DND-41 (cell line): ENCODE measurements at regions not wholly inside any gene's neighbourhood (a gene's known extent, or its start where the extent isn't known, plus 50 kb on each side); places are given as distances from the start of the nearest gene placed in this dataset.

Experiments
- ATAC-seq: fragments of 200-7000 bp; cut with Tn5 transposase; 3 replicates; pipeline ENCODE4 v1.9.1; 2021; ENCODE audit warnings: low read depth; ENCODE audit not compliant: insufficient read depth
- DNase-seq: peaks from one replicate; pipeline ENCODE4 v3.0.0-alpha.2; 2020
- H2AFZ ChIP-seq: 2 replicates; pipeline ENCODE4 v1.6.0; 2012; ENCODE audit warnings: low read depth, low read length
- H3K27ac ChIP-seq: 2 replicates; pipeline ENCODE4 v1.5.1; 2012; ENCODE audit warnings: low read length, inconsistent platforms
- H3K27me3 ChIP-seq: fragments of 200-600 bp; sonication (generic); 2 replicates; pipeline ENCODE4 v1.6.0; 2012; ENCODE audit warnings: low read length, mild to moderate bottlenecking, inconsistent platforms; ENCODE audit not compliant: insufficient read depth, poor library complexity
- H3K36me3 ChIP-seq: 2 replicates; pipeline ENCODE4 v1.5.1; 2012; ENCODE audit warnings: low read length, inconsistent platforms; ENCODE audit not compliant: insufficient read depth
- H3K4me1 ChIP-seq: 2 replicates; pipeline ENCODE4 v1.5.1; 2012; ENCODE audit warnings: mild to moderate bottlenecking, low read length; ENCODE audit not compliant: insufficient read depth
- H3K4me2 ChIP-seq: 2 replicates; pipeline ENCODE4 v1.6.0; 2012; ENCODE audit warnings: mild to moderate bottlenecking, moderate library complexity, low read length, inconsistent platforms; ENCODE audit not compliant: insufficient read depth
- H3K4me3 ChIP-seq, 2 experiments: fragments of 200-600 bp in 1 of 2; shearing (Covaris generic) in 1 of 2; 2 replicates each; pipeline ENCODE4 v1.5.1; 2012 to 2016; ENCODE audit warnings: inconsistent platforms in 2 of 2, low read length in 2 of 2, mild to moderate bottlenecking in 2 of 2, low read depth in 1 of 2, moderate library complexity in 1 of 2
- H3K79me2 ChIP-seq: 2 replicates; pipeline ENCODE4 v1.6.0; 2012; ENCODE audit warnings: low read length, inconsistent platforms; ENCODE audit not compliant: insufficient read depth
- H3K9ac ChIP-seq: 2 replicates; pipeline ENCODE4 v1.6.0; 2012; ENCODE audit warnings: low read depth, mild to moderate bottlenecking, inconsistent platforms, low read length, moderate library complexity
- H3K9me3 ChIP-seq: 2 replicates; pipeline ENCODE4 v1.5.1; 2012; ENCODE audit warnings: low read length, moderate library complexity, mild to moderate bottlenecking, inconsistent platforms; ENCODE audit not compliant: insufficient read depth, severe bottlenecking
- H4K20me1 ChIP-seq: 2 replicates; pipeline ENCODE4 v1.6.0; 2012; ENCODE audit warnings: low read length; ENCODE audit not compliant: insufficient read depth
- EZH2 ChIP-seq: IDR thresholded peaks from 3 replicates; pipeline ENCODE4 v1.6.1; 2012; ENCODE audit warnings: borderline replicate concordance, low read depth, mild to moderate bottlenecking, moderate library complexity, low read length, inconsistent platforms; ENCODE audit not compliant: severe bottlenecking
- TF ChIP-seq, protein P1 (sequence below): IDR thresholded peaks from 2 replicates; pipeline ENCODE4 v1.5.1; 2012; ENCODE audit warnings: borderline replicate concordance, low read length, moderate library complexity, mild to moderate bottlenecking; ENCODE audit not compliant: poor library complexity, severe bottlenecking; ENCODE audit errors: extremely low read depth

DNA sequence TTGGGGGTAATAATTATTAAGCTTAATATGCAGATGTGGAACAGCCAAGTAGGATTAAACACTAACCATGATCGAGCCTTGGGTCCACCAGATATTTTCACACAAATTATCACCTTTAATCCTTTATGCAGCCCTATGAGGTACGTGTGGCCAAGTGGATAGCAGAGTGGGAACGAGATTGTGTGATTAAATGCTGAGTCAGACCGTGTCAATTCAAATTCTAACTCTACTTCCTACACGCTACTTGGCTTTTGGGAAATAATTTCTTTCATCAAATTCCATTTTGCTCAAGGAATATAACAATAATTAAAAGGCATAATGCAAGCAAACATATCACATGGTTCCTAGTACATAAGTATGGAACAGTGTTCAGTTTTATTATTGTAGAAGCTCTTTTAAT lies 329.2 kb downstream of the CBLN4 start:
- Histone ChIP-seq H4K20me1 (no peaks in the 10 kb centered on the region), H3K27me3 (no peaks in the 10 kb centered on the region), H3K4me2 (no peak overlapping the region), H3K9me3 (no peaks in the 10 kb centered on the region), H3K4me3 (no peak overlapping the region), H2AFZ (no peak overlapping the region), H3K79me2 (no peaks in the 10 kb centered on the region), H3K9ac (no peak overlapping the region), H3K36me3 (no peaks in the 10 kb centered on the region), H3K27ac (no peak overlapping the region), H3K4me1 (no peaks in the 10 kb centered on the region)
- no peak for TF ChIP-seq EZH2
- TF ChIP-seq, protein P1, sequence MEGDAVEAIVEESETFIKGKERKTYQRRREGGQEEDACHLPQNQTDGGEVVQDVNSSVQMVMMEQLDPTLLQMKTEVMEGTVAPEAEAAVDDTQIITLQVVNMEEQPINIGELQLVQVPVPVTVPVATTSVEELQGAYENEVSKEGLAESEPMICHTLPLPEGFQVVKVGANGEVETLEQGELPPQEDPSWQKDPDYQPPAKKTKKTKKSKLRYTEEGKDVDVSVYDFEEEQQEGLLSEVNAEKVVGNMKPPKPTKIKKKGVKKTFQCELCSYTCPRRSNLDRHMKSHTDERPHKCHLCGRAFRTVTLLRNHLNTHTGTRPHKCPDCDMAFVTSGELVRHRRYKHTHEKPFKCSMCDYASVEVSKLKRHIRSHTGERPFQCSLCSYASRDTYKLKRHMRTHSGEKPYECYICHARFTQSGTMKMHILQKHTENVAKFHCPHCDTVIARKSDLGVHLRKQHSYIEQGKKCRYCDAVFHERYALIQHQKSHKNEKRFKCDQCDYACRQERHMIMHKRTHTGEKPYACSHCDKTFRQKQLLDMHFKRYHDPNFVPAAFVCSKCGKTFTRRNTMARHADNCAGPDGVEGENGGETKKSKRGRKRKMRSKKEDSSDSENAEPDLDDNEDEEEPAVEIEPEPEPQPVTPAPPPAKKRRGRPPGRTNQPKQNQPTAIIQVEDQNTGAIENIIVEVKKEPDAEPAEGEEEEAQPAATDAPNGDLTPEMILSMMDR = no peak
- no peak for DNase-seq
- ATAC-seq = no peak

DNA sequence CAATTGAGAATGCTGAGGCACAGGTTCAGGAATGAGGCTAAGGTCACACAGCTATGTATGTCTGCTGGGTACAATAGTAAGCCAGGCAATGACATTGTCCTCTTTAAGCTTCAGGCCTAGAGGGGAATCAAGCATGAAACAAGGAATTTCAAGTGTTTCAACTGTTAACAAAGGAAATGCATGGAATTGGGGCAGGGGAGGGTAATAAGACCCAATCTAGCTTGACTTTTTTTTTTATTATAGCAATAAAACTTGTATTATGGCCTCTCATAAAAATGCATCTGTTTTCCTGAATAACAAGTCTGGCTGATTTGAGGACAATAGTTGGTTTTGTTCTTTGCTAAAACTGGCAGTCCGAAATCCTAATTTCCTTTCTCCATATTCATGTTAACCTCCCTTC lies 336.7 kb downstream of the CBLN4 start:
- Histone ChIP-seq H3K27me3 (no peaks in the 10 kb centered on the region), H3K4me1 (no peaks in the 10 kb centered on the region), H4K20me1 (no peaks in the 10 kb centered on the region), H3K36me3 (no peaks in the 10 kb centered on the region), H3K79me2 (no peaks in the 10 kb centered on the region), H3K4me3 (no peak overlapping the region), H3K9ac (no peak overlapping the region), H2AFZ (no peak overlapping the region), H3K4me2 (no peak overlapping the region), H3K27ac (no peak overlapping the region), H3K9me3 (no peaks in the 10 kb centered on the region)
- ATAC-seq = no peak
- TF ChIP-seq, protein P1 = no peak
- TF ChIP-seq EZH2 = no peak
- DNase-seq = no peak

DNA sequence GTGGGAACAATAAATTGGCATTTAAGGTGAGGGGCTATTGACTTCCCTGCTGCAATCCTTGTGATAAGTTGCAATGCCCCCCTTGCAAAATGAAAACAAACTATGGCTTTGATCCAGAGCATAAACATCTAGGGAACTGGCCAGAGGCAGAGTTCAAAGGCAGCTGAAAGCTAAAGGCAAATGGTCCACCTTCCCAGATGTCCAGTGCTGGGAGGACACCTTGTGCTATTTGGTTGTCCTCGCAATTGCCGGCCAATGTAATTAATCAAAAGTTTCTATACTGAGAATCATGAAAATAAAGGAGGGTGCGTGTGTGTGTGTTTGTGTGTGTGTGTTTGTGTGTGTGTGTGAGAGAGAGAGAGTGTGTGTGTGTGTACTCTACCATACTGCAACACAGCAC lies 337.4 kb downstream of the CBLN4 start:
- H3K9me3 ChIP-seq = no peaks in the 10 kb centered on the region
- no peak overlapping the region for H3K4me2 ChIP-seq
- H3K36me3 ChIP-seq = no peaks in the 10 kb centered on the region
- TF ChIP-seq EZH2 = no peak
- TF ChIP-seq, protein P1 = no peak
- H3K4me1 ChIP-seq = no peaks in the 10 kb centered on the region
- no peak overlapping the region for H3K27ac ChIP-seq
- no peak overlapping the region for H2AFZ ChIP-seq
- ATAC-seq (no peak), DNase-seq (no peak)
- H3K9ac ChIP-seq = no peak overlapping the region
- H3K27me3 ChIP-seq = no peaks in the 10 kb centered on the region
- no peaks in the 10 kb centered on the region for H4K20me1 ChIP-seq
- H3K4me3 ChIP-seq = no peak overlapping the region
- H3K79me2 ChIP-seq = no peaks in the 10 kb centered on the region

DNA sequence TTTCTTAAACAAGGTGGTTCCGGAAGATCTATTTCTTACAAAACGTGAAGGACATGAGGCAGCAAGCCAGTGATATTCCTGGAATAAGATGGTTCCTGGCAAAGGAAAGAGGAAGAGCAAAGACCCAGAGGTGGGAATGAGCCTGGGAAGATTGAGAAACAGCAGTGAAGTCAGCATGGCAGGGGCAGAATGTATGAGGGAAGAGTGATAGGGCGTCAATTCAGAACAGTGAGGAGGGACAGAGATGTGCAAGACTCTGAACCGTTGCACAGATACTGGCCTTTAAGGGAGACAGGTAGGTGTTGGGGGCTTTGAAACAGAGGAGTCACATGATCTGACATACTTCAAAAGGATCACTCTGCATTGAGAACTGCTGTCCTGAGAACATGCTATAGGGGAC lies 338.3 kb downstream of the CBLN4 start:
- H4K20me1 ChIP-seq = no peaks in the 10 kb centered on the region
- no peak overlapping the region for H3K27ac ChIP-seq
- H3K36me3 ChIP-seq = no peaks in the 10 kb centered on the region
- H3K4me1 ChIP-seq = no peaks in the 10 kb centered on the region
- H3K79me2 ChIP-seq = no peaks in the 10 kb centered on the region
- no peak overlapping the region for H3K9ac ChIP-seq
- H3K9me3 ChIP-seq = no peaks in the 10 kb centered on the region
- no peak overlapping the region for H3K4me2 ChIP-seq
- no peak for TF ChIP-seq EZH2
- TF ChIP-seq, protein P1 = no peak
- no peak overlapping the region for H2AFZ ChIP-seq
- ATAC-seq (no peak), DNase-seq (no peak)
- no peak overlapping the region for H3K4me3 ChIP-seq
- H3K27me3 ChIP-seq = no peaks in the 10 kb centered on the region
